ENCODE measurements at regions not wholly inside any gene's neighbourhood (a gene's known extent, or its start where the extent isn't known, plus 50 kb on each side); places are given as distances from the start of the nearest gene placed in this dataset.

DNA sequence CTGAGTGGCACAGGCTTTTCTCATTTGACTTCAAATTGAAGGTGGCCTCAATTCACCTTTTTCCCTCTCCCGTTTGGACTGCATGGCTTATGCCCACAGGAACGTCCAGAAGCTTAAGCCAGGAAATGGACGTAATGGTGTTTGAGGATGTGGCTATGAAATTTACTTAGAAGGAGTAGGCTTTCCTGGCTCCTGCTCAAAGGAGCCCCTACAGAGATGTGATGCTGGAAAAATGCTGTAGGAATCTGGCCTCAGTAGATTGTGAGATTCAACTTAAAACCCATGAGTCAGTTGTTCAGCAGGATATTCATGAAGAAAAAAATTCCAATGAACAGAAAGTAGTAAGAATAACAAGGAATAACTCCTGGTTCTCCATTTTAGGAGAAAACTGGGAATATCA lies 129.0 kb downstream of the ICOS start:
- no peak overlapping the region for H3K4me3 ChIP-seq (ENCODE audit: low read depth, poor library complexity, severe bottlenecking)
- TF ChIP-seq, protein P1, sequence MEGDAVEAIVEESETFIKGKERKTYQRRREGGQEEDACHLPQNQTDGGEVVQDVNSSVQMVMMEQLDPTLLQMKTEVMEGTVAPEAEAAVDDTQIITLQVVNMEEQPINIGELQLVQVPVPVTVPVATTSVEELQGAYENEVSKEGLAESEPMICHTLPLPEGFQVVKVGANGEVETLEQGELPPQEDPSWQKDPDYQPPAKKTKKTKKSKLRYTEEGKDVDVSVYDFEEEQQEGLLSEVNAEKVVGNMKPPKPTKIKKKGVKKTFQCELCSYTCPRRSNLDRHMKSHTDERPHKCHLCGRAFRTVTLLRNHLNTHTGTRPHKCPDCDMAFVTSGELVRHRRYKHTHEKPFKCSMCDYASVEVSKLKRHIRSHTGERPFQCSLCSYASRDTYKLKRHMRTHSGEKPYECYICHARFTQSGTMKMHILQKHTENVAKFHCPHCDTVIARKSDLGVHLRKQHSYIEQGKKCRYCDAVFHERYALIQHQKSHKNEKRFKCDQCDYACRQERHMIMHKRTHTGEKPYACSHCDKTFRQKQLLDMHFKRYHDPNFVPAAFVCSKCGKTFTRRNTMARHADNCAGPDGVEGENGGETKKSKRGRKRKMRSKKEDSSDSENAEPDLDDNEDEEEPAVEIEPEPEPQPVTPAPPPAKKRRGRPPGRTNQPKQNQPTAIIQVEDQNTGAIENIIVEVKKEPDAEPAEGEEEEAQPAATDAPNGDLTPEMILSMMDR (IDR thresholded peaks at IDR 0.05), result no peak
- no peak for TF ChIP-seq POLR2A (IDR thresholded peaks at IDR 0.05)
- intact Hi-C loops (cut with DNase I; ENCODE audit: low total_unique reads), result no loop called here
- DNase-seq (ENCODE audit: low spot score in 2 of 2), result no peak
- WGBS, 2 donors, result 73 to 77% methylated on average over 3 of the region's 3 CpGs

DNA sequence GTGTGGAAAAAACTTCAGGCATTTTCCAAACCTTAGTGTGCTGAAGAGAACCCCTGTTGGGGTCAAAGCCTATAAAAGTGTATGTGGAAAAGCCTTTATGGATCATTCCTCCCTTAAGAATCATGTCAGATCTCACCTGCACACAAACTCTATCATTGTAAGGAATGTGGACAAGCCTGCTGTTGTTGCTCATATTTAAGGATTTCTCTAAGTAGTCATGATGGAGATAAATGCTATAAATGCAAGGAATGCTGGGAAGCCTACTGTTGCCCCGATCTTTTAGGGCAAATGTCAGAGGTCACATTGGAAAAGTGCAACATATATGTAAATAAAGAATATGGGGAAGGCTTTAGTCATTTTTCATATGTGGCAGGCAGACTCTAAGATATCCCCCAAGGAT lies 129.5 kb downstream of the ICOS start:
- TF ChIP-seq, protein P1 (IDR thresholded peaks at IDR 0.05), result no peak
- TF ChIP-seq POLR2A (IDR thresholded peaks at IDR 0.05), result no peak
- intact Hi-C loops (cut with DNase I; ENCODE audit: low total_unique reads), result no loop called here
- no peak for DNase-seq (ENCODE audit: low spot score in 2 of 2)
- H3K4me3 ChIP-seq (ENCODE audit: low read depth, poor library complexity, severe bottlenecking), result no peak overlapping the region
- 65 to 75% methylated on average over 1 of the region's 1 CpG for WGBS, 2 donors

DNA sequence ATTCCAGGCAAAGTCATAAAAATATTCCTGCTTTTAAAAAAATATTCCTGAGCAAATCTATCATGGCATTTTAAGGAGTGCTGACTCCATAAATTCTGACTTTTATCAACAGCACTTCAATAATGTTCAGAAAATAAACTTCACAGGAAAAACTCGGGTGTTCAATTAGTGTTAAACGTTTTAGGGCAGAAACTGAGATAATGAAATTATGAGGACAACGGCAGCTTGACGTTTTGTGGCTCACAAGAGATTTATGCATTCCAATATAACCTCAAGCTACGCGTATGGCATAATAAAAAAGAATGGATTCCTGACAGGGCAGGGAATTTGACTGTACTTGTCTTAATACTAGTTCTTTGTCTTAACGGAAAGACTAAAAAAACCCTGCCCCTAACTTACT lies 133.2 kb downstream of the ICOS start:
- 41 to 44% methylated on average over 7 of the region's 7 CpGs for WGBS, 2 donors

DNA sequence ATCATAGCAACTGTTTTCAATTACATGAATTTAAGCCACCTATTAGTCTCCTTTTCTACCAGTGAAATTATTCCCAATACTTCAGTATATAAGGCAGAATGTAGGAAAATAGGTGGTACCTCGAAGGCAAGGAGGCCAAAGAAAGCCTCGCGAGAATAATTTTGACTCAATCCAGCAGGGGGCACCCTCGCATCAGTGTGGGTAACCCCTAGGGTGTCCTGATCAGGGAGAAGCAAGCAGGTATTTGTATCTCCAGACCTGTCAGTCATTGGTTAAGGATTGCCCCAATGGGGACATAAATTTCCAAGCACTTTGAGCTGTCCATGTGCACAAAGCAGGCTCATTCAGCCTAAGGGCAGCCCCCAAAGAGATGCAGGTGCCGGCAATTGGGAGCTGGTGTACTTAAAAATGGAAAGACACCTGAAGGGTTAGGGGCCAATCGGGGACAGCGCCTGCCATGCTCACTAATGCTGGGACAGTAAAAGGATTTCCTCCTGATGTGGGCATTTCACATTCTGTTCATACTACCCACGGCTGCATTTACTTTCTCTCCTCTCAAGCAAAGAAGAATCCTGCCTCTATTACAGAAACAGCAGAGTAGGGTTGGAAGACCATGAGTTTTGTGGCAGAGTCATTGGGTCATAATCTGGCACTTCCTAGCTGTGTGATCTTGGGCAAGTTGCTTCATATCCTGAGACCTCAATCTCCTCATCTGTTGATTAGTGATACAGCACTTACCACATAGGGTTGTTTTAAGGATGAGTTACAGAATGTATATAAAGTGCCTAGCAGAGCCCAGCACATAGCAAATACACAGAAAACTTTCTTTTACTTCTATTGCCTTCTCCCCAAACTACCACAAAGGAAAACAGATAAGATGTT lies 136.1 kb downstream of the ICOS start:
- WGBS, 2 donors, result 75% methylated on average over 8 of the region's 8 CpGs
- no peak overlapping the region for H3K4me3 ChIP-seq (ENCODE audit: low read depth, poor library complexity, severe bottlenecking)
- DNase-seq (ENCODE audit: low spot score in 2 of 2), result no peak
- TF ChIP-seq, protein P1 (IDR thresholded peaks at IDR 0.05), result no peak
- no peak for TF ChIP-seq POLR2A (IDR thresholded peaks at IDR 0.05)
- intact Hi-C loops (cut with DNase I; ENCODE audit: low total_unique reads), result no loop called here

More for the DNA sequence above, 133.2 kb downstream of the ICOS start:
- intact Hi-C loops (cut with DNase I; ENCODE audit: low total_unique reads), result no loop called here
- no peak overlapping the region for H3K4me3 ChIP-seq (ENCODE audit: low read depth, poor library complexity, severe bottlenecking)
- DNase-seq (ENCODE audit: low spot score in 2 of 2), result no peak
- no peak for TF ChIP-seq POLR2A (IDR thresholded peaks at IDR 0.05)
- TF ChIP-seq, protein P1 (IDR thresholded peaks at IDR 0.05), result no peak

DNA sequence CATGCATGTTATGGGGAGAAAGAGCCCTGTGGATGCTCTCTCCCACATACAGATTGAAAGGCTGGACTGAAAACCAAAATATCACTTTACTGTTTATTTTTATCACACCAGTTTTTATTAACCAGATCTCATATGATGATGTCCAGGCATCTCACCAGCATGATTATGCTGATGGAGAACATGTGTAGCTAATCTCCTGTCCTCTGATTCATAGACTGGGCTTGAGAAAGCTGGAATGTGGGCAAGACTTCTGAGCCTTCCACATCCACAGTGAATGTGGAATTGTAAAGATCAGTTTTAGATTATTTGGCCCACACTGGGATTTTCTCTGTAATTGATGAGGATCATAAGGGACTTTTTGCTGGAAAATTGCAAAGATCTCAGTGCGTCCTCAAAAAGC lies 137.9 kb downstream of the ICOS start:
- intact Hi-C loops (cut with DNase I; ENCODE audit: low total_unique reads), result no loop called here
- H3K4me3 ChIP-seq (ENCODE audit: low read depth, poor library complexity, severe bottlenecking), result no peak overlapping the region
- WGBS, 2 donors, result 37 to 68% methylated on average over 1 of the region's 1 CpG
- TF ChIP-seq, protein P1 (IDR thresholded peaks at IDR 0.05), result no peak
- no peak for TF ChIP-seq POLR2A (IDR thresholded peaks at IDR 0.05)
- DNase-seq (ENCODE audit: low spot score in 2 of 2), result no peak

Data from lower leg skin (tissue), 4 donors.